Adipocyte (in vitro differentiated cells): ENCODE measurements at regions not wholly inside any gene's neighbourhood (a gene's known extent, or its start where the extent isn't known, plus 50 kb on each side); places are given as distances from the start of the nearest gene placed in this dataset.

Experiments used
- DNase-seq: peaks from one replicate; pipeline ENCODE4 v3.0.0-alpha.2; 2015; ENCODE audit warnings: low read depth
- H3K27me3 ChIP-seq: replicated peaks from 2 replicates; pipeline ENCODE4 v1.7.0; 2013; ENCODE audit warnings: mild to moderate bottlenecking, low read length, moderate library complexity; ENCODE audit not compliant: control insufficient read depth, insufficient read depth
- H3K36me3 ChIP-seq: 2 replicates; pipeline ENCODE4 v1.7.0; 2013; ENCODE audit warnings: low read length, mild to moderate bottlenecking, moderate library complexity; ENCODE audit not compliant: control insufficient read depth, insufficient read depth, severe bottlenecking
- H3K4me1 ChIP-seq: 2 replicates; pipeline ENCODE4 v1.7.0; 2013; ENCODE audit warnings: mild to moderate bottlenecking, low read length, moderate library complexity; ENCODE audit not compliant: control insufficient read depth, insufficient read depth
- H3K4me3 ChIP-seq: 2 replicates; pipeline ENCODE4 v1.7.0; 2013; ENCODE audit warnings: mild to moderate bottlenecking, low read length, moderate library complexity
- H3K9ac ChIP-seq: 2 replicates; pipeline ENCODE4 v1.7.0; 2013; ENCODE audit warnings: mild to moderate bottlenecking, low read length, moderate library complexity
- H3K9me3 ChIP-seq: 2 replicates; pipeline ENCODE4 v1.7.0; 2013; ENCODE audit warnings: mild to moderate bottlenecking, low read length, moderate library complexity; ENCODE audit not compliant: control insufficient read depth

DNA sequence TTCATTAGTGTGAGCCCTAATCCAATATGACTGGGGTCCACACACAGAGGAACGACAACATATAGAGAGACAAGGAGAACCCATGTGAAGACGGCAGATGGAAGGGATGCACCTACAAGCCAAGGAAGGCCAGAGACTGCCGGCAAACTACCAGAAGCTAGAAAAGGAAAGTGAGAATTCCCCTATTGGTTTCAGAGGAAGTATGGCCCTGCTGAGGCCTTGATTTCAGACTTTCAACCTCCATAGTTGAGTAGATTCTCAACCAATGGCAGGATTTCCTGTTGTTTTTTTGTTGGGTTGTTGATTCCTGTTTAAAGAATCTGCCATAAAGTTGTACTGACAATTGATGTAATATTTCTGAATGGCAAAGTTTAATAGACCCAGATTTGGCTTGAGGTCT, 241.5 kb downstream of the SATB2 start:
- no peak for DNase-seq
- no peaks in the 10 kb centered on the region for H3K4me1 ChIP-seq
- no peaks in the 10 kb centered on the region for H3K36me3 ChIP-seq
- no peaks in the 10 kb centered on the region for H3K27me3 ChIP-seq
- H3K4me3 ChIP-seq: no peak overlapping the region
- H3K9me3 ChIP-seq: peaks cover 15% of the 10 kb centered on the region
- H3K9ac ChIP-seq: no peak overlapping the region

DNA sequence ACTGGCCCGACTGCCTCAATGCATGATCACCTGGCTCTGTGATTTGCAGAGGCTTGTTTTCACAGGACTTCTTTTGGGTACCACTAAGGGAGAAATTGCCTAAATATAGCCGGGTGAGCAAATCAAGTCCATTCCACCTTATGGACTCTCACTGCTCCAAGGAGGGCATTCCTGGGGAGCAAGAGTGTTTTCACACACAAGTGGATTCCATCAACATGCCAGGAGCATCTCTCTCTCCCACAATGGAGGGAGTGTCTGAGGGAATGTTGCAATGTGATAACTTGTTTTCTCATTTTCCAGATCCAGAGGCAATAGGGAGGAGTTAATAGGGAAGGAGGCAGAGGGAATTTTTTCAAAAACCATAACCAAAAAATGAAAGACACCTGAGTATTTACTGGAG, 250.7 kb downstream of the SATB2 start:
- H3K4me3 ChIP-seq: no peak overlapping the region
- peaks cover 18% of the 10 kb centered on the region for H3K9me3 ChIP-seq
- H3K4me1 ChIP-seq: no peaks in the 10 kb centered on the region
- no peak overlapping the region for H3K9ac ChIP-seq
- H3K27me3 ChIP-seq: no peaks in the 10 kb centered on the region
- DNase-seq: peak; percentile 24
- H3K36me3 ChIP-seq: no peaks in the 10 kb centered on the region

DNA sequence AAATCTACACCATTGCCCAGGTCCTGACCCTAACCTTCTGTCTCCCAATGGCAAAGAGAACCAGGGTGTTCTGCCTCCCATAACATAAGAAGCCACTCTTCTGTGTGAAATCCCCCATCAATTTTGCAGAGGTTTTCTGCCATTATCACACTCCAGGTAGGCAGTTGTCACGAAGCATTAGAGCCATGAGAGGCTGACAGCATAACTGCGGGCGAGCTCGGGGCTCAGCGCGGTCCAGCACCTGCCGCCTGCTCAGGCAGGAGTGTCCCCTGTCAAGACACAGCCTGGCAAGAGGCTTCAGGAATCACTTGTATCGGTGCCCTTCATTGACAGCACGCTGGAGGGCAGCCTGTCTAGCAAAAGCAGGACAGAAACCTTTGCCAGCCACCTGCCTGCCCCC, 251.2 kb downstream of the SATB2 start:
- DNase-seq: no peak
- Histone ChIP-seq H3K27me3 (no peaks in the 10 kb centered on the region), H3K9me3 (peaks cover 13% of the 10 kb centered on the region), H3K4me1 (no peaks in the 10 kb centered on the region), H3K36me3 (no peaks in the 10 kb centered on the region), H3K9ac (no peak overlapping the region), H3K4me3 (no peak overlapping the region)

DNA sequence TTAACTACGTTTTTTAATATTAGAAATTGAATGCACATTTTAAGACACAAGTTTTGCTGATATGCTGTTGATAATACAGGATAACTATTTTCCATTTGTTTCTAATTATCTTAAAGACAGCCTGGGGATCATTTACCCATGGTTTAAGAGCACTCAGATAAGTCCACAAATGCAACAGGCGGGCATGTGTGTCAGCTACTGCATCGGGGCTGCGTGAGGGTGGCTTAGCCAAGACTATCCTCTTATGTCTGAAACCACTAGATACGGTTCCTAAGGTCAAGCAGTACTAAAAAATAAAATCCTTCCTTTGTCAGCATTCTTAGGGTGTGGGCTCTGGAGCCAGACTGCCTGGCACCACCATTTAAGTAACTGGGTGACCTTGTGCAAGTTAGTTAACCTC, 254.8 kb downstream of the SATB2 start:
- H3K4me1 ChIP-seq: no peaks in the 10 kb centered on the region
- H3K36me3 ChIP-seq: no peaks in the 10 kb centered on the region
- H3K9ac ChIP-seq: no peak overlapping the region
- no peak for DNase-seq
- H3K27me3 ChIP-seq: no peaks in the 10 kb centered on the region
- no peaks in the 10 kb centered on the region for H3K9me3 ChIP-seq
- no peak overlapping the region for H3K4me3 ChIP-seq

DNA sequence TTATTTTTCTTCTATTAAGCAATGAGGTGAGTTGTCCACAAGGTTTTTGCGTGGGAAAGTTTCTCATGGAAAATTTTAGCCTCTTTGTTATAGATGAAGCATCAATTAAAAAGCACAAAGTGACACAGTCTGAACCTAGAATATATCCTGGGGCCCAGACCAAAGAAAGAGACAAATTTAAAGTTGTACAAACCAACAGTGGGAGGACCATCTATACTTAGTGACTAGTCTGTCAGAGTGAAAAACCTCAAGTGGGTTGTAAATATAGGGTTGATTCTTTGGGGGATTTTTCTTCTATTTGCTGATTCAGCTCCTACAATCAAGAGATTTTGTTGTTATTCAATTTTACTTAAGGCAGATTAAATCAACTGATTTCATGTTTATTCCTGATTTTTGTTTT, 256.2 kb downstream of the SATB2 start:
- no peaks in the 10 kb centered on the region for H3K27me3 ChIP-seq
- no peaks in the 10 kb centered on the region for H3K9me3 ChIP-seq
- no peak overlapping the region for H3K9ac ChIP-seq
- no peaks in the 10 kb centered on the region for H3K36me3 ChIP-seq
- H3K4me1 ChIP-seq: no peaks in the 10 kb centered on the region
- no peak overlapping the region for H3K4me3 ChIP-seq
- DNase-seq: no peak

DNA sequence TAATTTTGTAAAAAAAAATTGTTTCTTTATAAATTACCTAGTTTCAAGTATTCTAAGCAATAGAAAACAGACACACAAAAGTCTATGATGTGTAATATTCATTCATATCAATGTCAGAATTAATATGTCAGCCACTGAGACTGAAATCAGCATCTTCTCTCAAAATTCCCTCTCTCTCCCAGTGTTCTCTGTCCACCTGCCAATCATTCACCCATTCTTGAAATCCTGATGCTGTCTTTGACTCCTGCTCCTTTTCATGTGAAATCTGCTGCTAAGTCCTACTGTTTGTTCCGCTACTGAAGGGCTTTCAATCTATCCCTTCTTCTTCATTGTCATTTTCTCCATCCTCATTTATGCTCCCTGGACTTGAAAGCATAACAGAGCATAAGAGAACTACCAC, 257.9 kb downstream of the SATB2 start:
- DNase-seq: no peak
- no peaks in the 10 kb centered on the region for H3K4me1 ChIP-seq
- no peaks in the 10 kb centered on the region for H3K9me3 ChIP-seq
- no peak overlapping the region for H3K9ac ChIP-seq
- H3K4me3 ChIP-seq: no peak overlapping the region
- no peaks in the 10 kb centered on the region for H3K36me3 ChIP-seq
- no peaks in the 10 kb centered on the region for H3K27me3 ChIP-seq

DNA sequence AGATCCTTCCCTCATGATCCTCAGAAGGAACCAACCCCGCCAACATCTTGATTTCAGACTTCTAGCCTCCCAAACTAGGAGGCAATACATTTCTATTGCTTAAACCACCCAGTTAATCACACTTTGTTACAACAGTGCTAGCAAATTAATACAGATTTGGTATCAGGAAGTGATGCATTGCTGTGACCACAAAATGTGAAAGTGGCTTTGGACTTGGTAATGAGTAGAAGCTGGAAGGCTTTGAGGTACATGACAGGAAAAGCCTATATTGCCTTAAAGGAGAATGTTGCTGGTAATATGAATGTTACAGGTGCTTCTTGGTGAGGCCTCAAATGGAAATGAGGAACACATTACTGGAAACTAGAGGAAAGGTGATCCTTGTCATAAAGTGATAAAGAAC, 260.3 kb downstream of the SATB2 start:
- Histone ChIP-seq H3K27me3 (no peaks in the 10 kb centered on the region), H3K9ac (no peak overlapping the region), H3K36me3 (no peaks in the 10 kb centered on the region), H3K4me3 (no peak overlapping the region), H3K4me1 (no peaks in the 10 kb centered on the region), H3K9me3 (no peaks in the 10 kb centered on the region)
- no peak for DNase-seq

DNA sequence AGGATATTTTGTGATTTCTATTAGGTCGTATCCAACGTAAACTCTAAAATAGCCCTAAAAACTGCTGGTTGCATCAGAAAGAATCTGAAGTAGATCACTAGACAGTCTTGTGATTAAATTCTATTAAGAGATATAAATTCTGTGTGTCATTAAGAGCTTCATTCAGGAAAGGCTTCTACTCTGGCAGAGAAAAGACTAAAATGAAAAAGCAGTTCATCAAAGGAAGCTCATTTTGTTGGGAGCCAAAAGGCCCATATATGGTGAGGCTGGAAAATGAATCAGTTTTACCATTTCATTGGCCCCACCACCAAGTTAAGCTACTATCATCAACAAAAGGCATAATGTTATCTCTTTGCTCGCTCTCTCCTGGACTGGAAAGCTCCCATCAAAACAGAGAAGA, 261.1 kb downstream of the SATB2 start:
- Histone ChIP-seq H3K36me3 (no peaks in the 10 kb centered on the region), H3K4me3 (no peak overlapping the region), H3K27me3 (no peaks in the 10 kb centered on the region), H3K9me3 (no peaks in the 10 kb centered on the region), H3K9ac (no peak overlapping the region), H3K4me1 (no peaks in the 10 kb centered on the region)
- DNase-seq: no peak

DNA sequence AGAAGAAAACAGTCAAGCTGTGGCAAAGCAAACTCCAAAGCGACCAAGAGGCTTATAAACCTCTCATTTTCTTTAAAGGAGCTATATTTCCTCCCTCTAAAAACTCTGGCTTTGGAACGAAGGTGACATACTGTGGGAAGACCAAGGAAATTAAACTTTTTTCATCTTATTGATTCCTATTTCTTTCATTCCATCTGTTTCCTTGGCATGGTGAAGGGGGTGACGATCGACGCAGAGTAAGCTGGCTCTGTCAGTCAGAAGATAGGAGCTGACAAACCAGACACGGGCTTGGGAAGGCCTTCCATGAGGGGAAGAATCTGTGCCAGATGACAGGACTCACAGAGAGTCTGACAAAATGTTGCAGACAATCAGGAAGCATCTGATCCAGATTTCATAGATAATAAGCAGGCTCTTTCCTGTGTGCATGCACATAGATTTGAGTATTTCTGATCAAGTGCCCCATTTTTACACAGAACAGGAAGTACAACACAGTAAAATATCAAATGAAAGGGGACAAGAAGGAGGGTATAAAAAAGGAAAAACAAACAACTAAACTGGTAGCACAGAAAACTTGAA, 261.7 kb downstream of the SATB2 start:
- Histone ChIP-seq H3K4me1 (no peaks in the 10 kb centered on the region), H3K36me3 (no peaks in the 10 kb centered on the region), H3K27me3 (no peaks in the 10 kb centered on the region), H3K9me3 (no peaks in the 10 kb centered on the region), H3K4me3 (no peak overlapping the region), H3K9ac (no peak overlapping the region)
- DNase-seq: no peak

DNA sequence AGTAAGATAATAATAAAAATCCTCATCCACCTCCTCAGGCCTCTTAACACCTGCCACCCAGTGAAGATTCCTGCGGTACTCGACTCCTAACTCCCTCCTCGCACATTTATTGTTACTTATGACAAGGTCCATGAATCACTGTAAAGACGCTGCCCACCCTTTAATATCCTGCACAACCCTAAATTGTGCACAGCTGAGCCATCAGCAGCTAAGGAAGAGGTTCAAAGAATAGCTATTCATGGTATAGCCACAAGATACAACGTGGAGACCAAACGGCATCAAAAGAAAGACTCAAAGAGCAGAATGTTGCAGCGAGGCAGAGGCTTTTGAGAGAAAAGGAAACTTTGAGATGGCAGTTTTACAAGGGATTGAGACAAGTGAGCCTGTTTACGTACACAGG, 266.3 kb downstream of the SATB2 start:
- Histone ChIP-seq H3K27me3 (no peaks in the 10 kb centered on the region), H3K4me3 (no peak overlapping the region), H3K4me1 (no peaks in the 10 kb centered on the region), H3K9me3 (no peaks in the 10 kb centered on the region), H3K9ac (no peak overlapping the region), H3K36me3 (no peaks in the 10 kb centered on the region)
- no peak for DNase-seq

DNA sequence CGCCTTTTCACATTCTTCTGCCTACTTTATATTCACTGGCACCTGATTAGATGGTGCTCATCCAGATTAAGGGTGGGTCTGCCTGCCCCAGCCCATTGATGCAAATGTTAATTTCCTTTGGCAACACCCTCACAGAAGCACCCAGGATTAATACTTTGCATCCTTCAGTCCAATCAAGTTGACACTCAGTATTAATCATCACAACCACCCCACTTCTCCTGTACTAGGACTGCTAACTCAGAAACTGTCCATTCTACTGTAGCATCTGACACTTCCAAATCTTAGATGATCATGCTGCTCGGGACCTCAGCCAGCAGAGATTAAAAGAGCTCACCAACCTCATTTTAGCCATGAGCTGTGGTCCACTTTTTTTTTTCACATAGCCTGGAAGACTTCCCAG, 268.5 kb downstream of the SATB2 start:
- DNase-seq: no peak
- H3K9me3 ChIP-seq: no peaks in the 10 kb centered on the region
- H3K4me1 ChIP-seq: no peaks in the 10 kb centered on the region
- no peak overlapping the region for H3K4me3 ChIP-seq
- H3K27me3 ChIP-seq: no peaks in the 10 kb centered on the region
- H3K36me3 ChIP-seq: no peaks in the 10 kb centered on the region
- H3K9ac ChIP-seq: no peak overlapping the region

DNA sequence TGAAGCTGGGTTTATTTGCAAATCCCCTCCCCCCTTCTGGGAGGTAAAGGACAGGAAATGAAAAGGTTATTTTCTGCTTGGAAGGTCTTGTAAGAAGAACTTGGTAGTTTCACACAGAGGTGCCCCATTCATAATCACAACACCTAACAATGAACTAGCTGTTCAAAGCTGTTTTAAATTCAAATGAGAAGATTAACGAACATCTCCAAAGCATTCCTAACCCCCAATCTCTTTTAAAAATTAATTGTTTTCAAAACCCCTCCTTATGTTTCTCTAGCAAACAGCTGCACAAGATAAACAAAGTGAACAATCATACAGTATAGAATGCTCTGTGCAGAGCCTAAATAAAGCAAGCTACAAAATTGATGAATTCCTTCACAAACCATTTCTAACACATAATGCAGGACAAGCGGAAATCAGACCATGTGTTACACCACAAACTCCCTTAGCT, 271.4 kb downstream of the SATB2 start:
- Histone ChIP-seq H3K4me3 (no peak overlapping the region), H3K27me3 (no peaks in the 10 kb centered on the region), H3K36me3 (no peaks in the 10 kb centered on the region), H3K9ac (no peak overlapping the region), H3K4me1 (no peaks in the 10 kb centered on the region), H3K9me3 (no peaks in the 10 kb centered on the region)
- no peak for DNase-seq
